WI38 (cell line): ENCODE measurements at regions not wholly inside any gene's neighbourhood (a gene's known extent, or its start where the extent isn't known, plus 50 kb on each side); places are given as distances from the start of the nearest gene placed in this dataset.

Source experiments
- H3K4me3 ChIP-seq: 2 replicates; pipeline ENCODE4 v1.5.1; 2011; ENCODE audit warnings: low read depth, mild to moderate bottlenecking, control low read depth, low read length
- TF ChIP-seq, protein P1 (sequence below): IDR thresholded peaks from 2 replicates; pipeline ENCODE4 v1.5.1; 2012; ENCODE audit warnings: low read depth, mild to moderate bottlenecking, control low read depth, low read length

DNA sequence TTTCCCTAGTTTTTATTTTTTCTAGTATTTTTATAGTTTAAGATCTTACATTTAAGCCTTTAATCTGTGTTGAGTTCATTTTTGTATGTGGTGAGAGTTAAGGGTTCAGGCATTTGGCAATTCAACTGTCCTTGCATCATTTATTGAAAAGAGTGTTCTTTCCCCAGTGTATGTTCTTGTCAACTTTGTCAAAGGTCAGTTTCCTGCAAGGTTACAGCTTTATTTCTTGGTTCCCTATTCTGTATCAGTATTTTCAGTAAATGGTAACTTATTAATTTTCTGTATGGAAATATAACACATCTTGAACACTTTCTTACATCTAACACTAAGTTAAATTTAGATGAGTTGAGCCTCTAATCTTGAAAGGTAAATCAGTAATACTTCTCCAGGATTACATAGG is 1770.1 kb downstream of the OTOL1 start:
- H3K4me3 ChIP-seq: no peak overlapping the region
- TF ChIP-seq, protein P1, sequence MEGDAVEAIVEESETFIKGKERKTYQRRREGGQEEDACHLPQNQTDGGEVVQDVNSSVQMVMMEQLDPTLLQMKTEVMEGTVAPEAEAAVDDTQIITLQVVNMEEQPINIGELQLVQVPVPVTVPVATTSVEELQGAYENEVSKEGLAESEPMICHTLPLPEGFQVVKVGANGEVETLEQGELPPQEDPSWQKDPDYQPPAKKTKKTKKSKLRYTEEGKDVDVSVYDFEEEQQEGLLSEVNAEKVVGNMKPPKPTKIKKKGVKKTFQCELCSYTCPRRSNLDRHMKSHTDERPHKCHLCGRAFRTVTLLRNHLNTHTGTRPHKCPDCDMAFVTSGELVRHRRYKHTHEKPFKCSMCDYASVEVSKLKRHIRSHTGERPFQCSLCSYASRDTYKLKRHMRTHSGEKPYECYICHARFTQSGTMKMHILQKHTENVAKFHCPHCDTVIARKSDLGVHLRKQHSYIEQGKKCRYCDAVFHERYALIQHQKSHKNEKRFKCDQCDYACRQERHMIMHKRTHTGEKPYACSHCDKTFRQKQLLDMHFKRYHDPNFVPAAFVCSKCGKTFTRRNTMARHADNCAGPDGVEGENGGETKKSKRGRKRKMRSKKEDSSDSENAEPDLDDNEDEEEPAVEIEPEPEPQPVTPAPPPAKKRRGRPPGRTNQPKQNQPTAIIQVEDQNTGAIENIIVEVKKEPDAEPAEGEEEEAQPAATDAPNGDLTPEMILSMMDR: no peak

- no peak overlapping the region for H3K4me3 ChIP-seq
- TF ChIP-seq, protein P1: no peak
Observed at GRCh38 chr3:163261618-163262017, 1765.0 kb downstream of the OTOL1 start.

- TF ChIP-seq, protein P1: no peak
Observed at GRCh38 chr3:163261056-163261455, 1764.4 kb downstream of the OTOL1 start.

GRCh38 chr3:163218336-163218735 is 1721.7 kb downstream of the OTOL1 start:
- TF ChIP-seq, protein P1: no peak
- no peak overlapping the region for H3K4me3 ChIP-seq

More at GRCh38 chr3:163261056-163261455, 1764.4 kb downstream of the OTOL1 start:
- no peak overlapping the region for H3K4me3 ChIP-seq

DNA sequence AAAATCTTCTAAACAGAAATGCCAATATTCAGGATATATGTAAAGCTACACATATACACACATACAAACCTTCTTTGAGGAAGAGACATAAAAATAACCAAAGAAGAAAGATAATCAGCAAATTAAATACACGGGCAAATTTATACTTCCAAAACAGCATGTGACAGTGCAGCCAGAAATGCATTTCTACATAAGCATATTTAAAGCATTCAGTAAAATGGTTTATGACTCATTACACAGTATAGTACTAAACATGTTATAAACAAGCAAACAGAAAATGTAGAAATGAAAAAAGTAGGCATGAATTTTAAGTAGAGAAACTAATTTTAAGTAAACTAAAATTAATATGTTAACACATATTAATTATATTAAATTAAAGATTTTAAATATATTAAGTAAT is 1717.2 kb downstream of the OTOL1 start:
- TF ChIP-seq, protein P1: no peak
- no peak overlapping the region for H3K4me3 ChIP-seq

DNA sequence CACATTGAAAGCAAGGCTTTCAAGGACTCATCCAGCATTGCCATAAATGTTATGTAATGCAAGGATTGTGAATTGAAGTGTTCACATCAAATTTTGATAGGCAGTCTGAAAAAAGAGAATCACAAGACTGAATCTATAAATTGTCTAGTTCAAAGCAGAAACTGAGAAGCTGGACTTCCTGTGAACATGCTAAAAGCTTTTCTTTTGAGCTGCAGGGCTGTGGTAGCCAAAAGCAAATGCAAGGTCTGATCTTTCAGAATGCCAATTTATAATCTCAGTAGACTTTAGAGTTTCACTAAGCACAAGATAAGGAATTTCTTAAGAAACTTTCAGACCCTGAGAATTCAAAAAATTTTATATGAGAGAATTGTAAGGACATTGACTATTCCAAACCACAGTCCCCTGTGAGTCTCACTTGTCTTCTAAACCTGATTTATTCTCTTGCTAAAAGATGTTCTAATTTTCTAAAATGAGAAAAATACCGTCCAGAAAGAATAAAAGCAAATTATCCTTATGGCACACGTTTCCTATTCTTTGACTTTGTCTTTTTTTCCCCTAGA is 1700.3 kb downstream of the OTOL1 start:
- no peak overlapping the region for H3K4me3 ChIP-seq
- TF ChIP-seq, protein P1: no peak

- TF ChIP-seq, protein P1: no peak
- H3K4me3 ChIP-seq: no peak overlapping the region
Observed at GRCh38 chr3:163196245-163196644, 1699.6 kb downstream of the OTOL1 start.
